SK-N-SH treated with all-trans-retinoic acid at 6 μM for 48 hours (cell line): ENCODE measurements at regions not wholly inside any gene's neighbourhood (a gene's known extent, or its start where the extent isn't known, plus 50 kb on each side); places are given as distances from the start of the nearest gene placed in this dataset.
"Not testable (repeated sequence)": the region's sequence is repeated elsewhere in the genome, so short reads cannot be mapped to it uniquely, and the experiment has no call there.

Experiments
- ATAC-seq: fragments of 200-7000 bp; cut with Tn5 transposase; 3 replicates; pipeline ENCODE4 v1.9.1; 2020; ENCODE audit warnings: mild to moderate bottlenecking, moderate library complexity
- ARNTL ChIP-seq: fragments of 450-650 bp; formaldehyde crosslinking; IDR thresholded peaks from 2 replicates; pipeline ENCODE4 v1.5.0; 2020; ENCODE audit warnings: low read depth, mild to moderate bottlenecking, moderate library complexity, borderline replicate concordance
- BACH2 ChIP-seq: fragments of 250-450 bp; sonication (Bioruptor Pico); IDR thresholded peaks from 2 replicates; pipeline ENCODE4 v1.9.0; 2021; ENCODE audit warnings: mild to moderate bottlenecking, borderline replicate concordance
- CSDC2 ChIP-seq: fragments of 250-450 bp; sonication (Bioruptor Pico); IDR thresholded peaks from 2 replicates; pipeline ENCODE4 v1.5.0; 2020; ENCODE audit warnings: mild to moderate bottlenecking, moderate library complexity
- CSRNP3 ChIP-seq: fragments of 250-450 bp; sonication (Bioruptor Pico); IDR thresholded peaks from 2 replicates; pipeline ENCODE4 v1.5.1; 2021; ENCODE audit warnings: mild to moderate bottlenecking, moderate library complexity
- ESRRG ChIP-seq: fragments of 250-450 bp; sonication (Bioruptor Pico); IDR thresholded peaks from 2 replicates; pipeline ENCODE4 v1.6.1; 2021; ENCODE audit warnings: mild to moderate bottlenecking
- GLIS3 ChIP-seq: fragments of 250-450 bp; sonication (Bioruptor Pico); IDR thresholded peaks from 2 replicates; pipeline ENCODE4 v1.5.0; 2020; ENCODE audit warnings: mild to moderate bottlenecking, moderate library complexity
- ISL1 ChIP-seq: fragments of 250-450 bp; sonication (Bioruptor Pico); IDR thresholded peaks from 2 replicates; pipeline ENCODE4 v2.1.2; 2022; ENCODE audit warnings: mild to moderate bottlenecking, moderate library complexity
- OSR1 ChIP-seq: fragments of 250-450 bp; sonication (Bioruptor Pico); IDR thresholded peaks from 2 replicates; pipeline ENCODE4 v1.8.0; 2022; ENCODE audit warnings: moderate library complexity, mild to moderate bottlenecking, inconsistent platforms
- POU6F1 ChIP-seq: fragments of 250-450 bp; sonication (Bioruptor Pico); IDR thresholded peaks from 2 replicates; pipeline ENCODE4 v1.8.0; 2021; ENCODE audit warnings: low read depth, mild to moderate bottlenecking, moderate library complexity, borderline replicate concordance
- RARB ChIP-seq: fragments of 250-450 bp; sonication (Bioruptor Pico); IDR thresholded peaks from 2 replicates; pipeline ENCODE4 v1.8.0; 2021; ENCODE audit warnings: mild to moderate bottlenecking, moderate library complexity
- SNAI2 ChIP-seq: fragments of 250-450 bp; sonication (Bioruptor Pico); IDR thresholded peaks from 2 replicates; pipeline ENCODE4 v1.5.0; 2020; ENCODE audit warnings: mild to moderate bottlenecking, moderate library complexity
- TOX ChIP-seq: fragments of 250-450 bp; sonication (Bioruptor Pico); IDR thresholded peaks from 2 replicates; pipeline ENCODE4 v1.8.0; 2021; ENCODE audit warnings: mild to moderate bottlenecking, moderate library complexity, borderline replicate concordance
- ZC3H10 ChIP-seq: fragments of 250-450 bp; sonication (Bioruptor Pico); IDR thresholded peaks from 2 replicates; pipeline ENCODE4 v1.5.1; 2021; ENCODE audit warnings: mild to moderate bottlenecking, moderate library complexity
- ZFP3 ChIP-seq: fragments of 250-450 bp; sonication (Bioruptor Pico); IDR thresholded peaks from 2 replicates; pipeline ENCODE4 v1.5.0; 2020; ENCODE audit warnings: mild to moderate bottlenecking, moderate library complexity
- ZFP30 ChIP-seq: fragments of 450-650 bp; formaldehyde crosslinking; IDR thresholded peaks from 2 replicates; pipeline ENCODE4 v1.5.0; 2022; ENCODE audit warnings: mild to moderate bottlenecking, moderate library complexity
- ZNF565 ChIP-seq: fragments of 450-650 bp; formaldehyde crosslinking; conservative IDR thresholded peaks from 2 replicates; pipeline ENCODE4 v1.5.0; 2020; ENCODE audit warnings: low read depth, mild to moderate bottlenecking, moderate library complexity
- ZNF70 ChIP-seq: fragments of 450-650 bp; formaldehyde crosslinking; IDR thresholded peaks from 2 replicates; pipeline ENCODE4 v1.5.0; 2020; ENCODE audit warnings: mild to moderate bottlenecking, moderate library complexity
- ZNF8 ChIP-seq: fragments of 450-650 bp; formaldehyde crosslinking; IDR thresholded peaks from 2 replicates; pipeline ENCODE4 v1.5.0; 2020; ENCODE audit warnings: mild to moderate bottlenecking, moderate library complexity
- TF ChIP-seq, protein P1 (sequence below): fragments of 250-450 bp; sonication (Bioruptor Pico); IDR thresholded peaks from 2 replicates; pipeline ENCODE4 v1.5.1; 2020; ENCODE audit warnings: low read depth, mild to moderate bottlenecking, moderate library complexity
- TF ChIP-seq, protein P2 (sequence below): fragments of 250-450 bp; sonication (Bioruptor Pico); IDR thresholded peaks from 2 replicates; pipeline ENCODE4 v1.5.0; 2020; ENCODE audit warnings: mild to moderate bottlenecking, moderate library complexity

DNA sequence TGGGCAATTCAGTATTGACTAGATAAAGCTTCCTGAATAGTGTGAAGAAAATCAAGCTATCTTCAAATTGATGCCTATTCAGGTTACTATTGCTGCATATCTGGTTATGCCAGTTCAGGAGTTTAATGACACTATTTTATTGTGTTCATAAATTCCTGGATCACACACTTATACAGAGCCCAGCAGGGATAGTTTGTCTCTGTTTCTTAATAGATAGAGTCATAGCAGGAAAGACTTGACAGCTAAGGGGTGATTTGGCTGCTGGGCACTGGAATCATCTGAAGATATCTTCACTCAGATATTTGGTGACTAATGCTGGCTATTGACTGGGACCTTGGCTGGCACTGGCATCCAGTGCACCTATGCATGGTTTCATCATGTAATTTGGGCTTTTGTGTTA, 187.8 kb downstream of the PYDC2 start:
- ATAC-seq: no peak

DNA sequence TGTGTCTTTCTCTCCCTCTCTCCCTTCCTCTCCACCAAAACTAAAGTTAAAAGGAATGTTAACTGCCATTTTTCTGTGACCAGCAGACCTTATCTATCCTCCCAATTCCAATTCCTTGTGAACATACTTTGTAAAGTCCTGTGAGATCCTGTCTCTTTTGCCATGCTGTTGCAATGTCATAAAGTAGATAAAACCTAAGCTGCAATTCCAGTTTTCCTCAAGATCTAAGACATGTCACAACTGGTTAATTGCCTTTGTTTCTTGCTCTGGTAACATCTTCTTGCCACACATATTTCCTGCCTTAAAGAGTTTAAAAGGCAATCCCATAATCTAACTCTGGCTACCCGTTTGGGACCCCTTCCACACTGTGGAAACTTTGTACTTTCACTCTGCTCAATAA, 188.7 kb downstream of the PYDC2 start:
- ATAC-seq: no peak
- TF ChIP-seq RARB (no peak), ARNTL (CRISPR knock-in tag) (no peak), ESRRG (no peak), CSRNP3 (CRISPR knock-in tag) (no peak), GLIS3 (CRISPR knock-in tag) (no peak), CSDC2 (CRISPR knock-in tag) (no peak), ISL1 (CRISPR knock-in tag) (no peak), TOX (CRISPR knock-in tag) (no peak), ZNF8 (CRISPR knock-in tag) (no peak), OSR1 (CRISPR knock-in tag) (no peak), BACH2 (CRISPR knock-in tag) (no peak), ZNF565 (no peak), ZFP3 (CRISPR knock-in tag) (no peak), ZFP30 (CRISPR knock-in tag) (no peak)
- TF ChIP-seq, protein P1, sequence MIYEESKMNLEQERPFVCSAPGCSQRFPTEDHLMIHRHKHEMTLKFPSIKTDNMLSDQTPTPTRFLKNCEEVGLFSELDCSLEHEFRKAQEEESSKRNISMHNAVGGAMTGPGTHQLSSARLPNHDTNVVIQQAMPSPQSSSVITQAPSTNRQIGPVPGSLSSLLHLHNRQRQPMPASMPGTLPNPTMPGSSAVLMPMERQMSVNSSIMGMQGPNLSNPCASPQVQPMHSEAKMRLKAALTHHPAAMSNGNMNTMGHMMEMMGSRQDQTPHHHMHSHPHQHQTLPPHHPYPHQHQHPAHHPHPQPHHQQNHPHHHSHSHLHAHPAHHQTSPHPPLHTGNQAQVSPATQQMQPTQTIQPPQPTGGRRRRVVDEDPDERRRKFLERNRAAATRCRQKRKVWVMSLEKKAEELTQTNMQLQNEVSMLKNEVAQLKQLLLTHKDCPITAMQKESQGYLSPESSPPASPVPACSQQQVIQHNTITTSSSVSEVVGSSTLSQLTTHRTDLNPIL (CRISPR knock-in tag): no peak

More for the DNA sequence above, 187.8 kb downstream of the PYDC2 start:
- TF ChIP-seq SNAI2 (CRISPR knock-in tag) (no peak), ZC3H10 (CRISPR knock-in tag) (no peak), OSR1 (CRISPR knock-in tag) (no peak), POU6F1 (CRISPR knock-in tag) (no peak)
- TF ChIP-seq, protein P2, sequence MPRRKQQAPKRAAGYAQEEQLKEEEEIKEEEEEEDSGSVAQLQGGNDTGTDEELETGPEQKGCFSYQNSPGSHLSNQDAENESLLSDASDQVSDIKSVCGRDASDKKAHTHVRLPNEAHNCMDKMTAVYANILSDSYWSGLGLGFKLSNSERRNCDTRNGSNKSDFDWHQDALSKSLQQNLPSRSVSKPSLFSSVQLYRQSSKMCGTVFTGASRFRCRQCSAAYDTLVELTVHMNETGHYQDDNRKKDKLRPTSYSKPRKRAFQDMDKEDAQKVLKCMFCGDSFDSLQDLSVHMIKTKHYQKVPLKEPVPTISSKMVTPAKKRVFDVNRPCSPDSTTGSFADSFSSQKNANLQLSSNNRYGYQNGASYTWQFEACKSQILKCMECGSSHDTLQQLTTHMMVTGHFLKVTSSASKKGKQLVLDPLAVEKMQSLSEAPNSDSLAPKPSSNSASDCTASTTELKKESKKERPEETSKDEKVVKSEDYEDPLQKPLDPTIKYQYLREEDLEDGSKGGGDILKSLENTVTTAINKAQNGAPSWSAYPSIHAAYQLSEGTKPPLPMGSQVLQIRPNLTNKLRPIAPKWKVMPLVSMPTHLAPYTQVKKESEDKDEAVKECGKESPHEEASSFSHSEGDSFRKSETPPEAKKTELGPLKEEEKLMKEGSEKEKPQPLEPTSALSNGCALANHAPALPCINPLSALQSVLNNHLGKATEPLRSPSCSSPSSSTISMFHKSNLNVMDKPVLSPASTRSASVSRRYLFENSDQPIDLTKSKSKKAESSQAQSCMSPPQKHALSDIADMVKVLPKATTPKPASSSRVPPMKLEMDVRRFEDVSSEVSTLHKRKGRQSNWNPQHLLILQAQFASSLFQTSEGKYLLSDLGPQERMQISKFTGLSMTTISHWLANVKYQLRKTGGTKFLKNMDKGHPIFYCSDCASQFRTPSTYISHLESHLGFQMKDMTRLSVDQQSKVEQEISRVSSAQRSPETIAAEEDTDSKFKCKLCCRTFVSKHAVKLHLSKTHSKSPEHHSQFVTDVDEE: no peak

GRCh38 chr3:191658781-191659419, 197.9 kb downstream of the PYDC2 start:
- ATAC-seq: not testable (repeated sequence)

GRCh38 chr3:191662150-191662549, 201.2 kb downstream of the PYDC2 start:
- ATAC-seq: not testable (repeated sequence)

DNA sequence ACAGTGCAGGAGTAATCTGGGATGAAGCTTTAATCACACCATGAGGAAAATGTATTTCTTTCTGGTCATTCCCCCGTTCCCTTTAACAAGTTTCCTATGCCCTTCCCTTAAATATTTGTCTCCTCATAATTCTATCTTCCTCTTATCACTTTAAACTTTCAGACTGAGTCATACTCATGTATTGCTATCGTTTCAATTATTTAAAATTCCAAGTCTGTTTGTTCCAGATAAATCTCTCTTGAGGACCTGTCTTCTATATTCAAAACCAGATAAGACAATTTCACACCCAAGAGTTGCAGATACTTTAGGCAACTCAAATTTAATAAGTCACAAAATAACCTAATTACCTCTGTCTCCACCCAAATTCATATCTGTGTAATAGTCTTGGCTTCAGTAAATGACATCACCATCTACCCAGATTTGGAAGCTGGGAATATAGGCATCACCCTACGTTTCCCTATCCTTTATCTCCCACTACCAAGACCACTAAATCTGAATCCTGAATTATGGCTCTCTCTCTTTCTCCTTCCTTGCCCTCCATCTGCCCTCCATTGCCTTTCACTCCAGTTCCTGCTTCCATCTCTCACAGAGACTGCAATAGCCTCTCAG, 220.1 kb downstream of the PYDC2 start:
- no peak for ATAC-seq
- TF ChIP-seq ZNF70 (CRISPR knock-in tag) (no peak), OSR1 (CRISPR knock-in tag) (no peak), SNAI2 (CRISPR knock-in tag) (no peak), ESRRG (no peak), ZFP3 (CRISPR knock-in tag) (no peak), ZC3H10 (CRISPR knock-in tag) (no peak), GLIS3 (CRISPR knock-in tag) (no peak), ISL1 (CRISPR knock-in tag) (no peak), POU6F1 (CRISPR knock-in tag) (no peak)
- TF ChIP-seq, protein P2: no peak
